Chondrocyte (in vitro differentiated cells): ENCODE measurements at regions not wholly inside any gene's neighbourhood (a gene's known extent, or its start where the extent isn't known, plus 50 kb on each side); places are given as distances from the start of the nearest gene placed in this dataset.

ENCODE experiments used
- DNase-seq: peaks from one replicate; pipeline ENCODE4 v3.0.0; 2021; ENCODE audit warnings: mixed read lengths, low spot score
- H3K27ac Mint-ChIP-seq: one replicate; pipeline ENCODE4 v1.8.0; 2021; ENCODE audit warnings: mild to moderate bottlenecking, moderate library complexity, mixed read lengths; ENCODE audit not compliant: unreplicated experiment
- H3K27me3 Mint-ChIP-seq: 2 replicates; pipeline ENCODE4 v1.8.0; 2021; ENCODE audit warnings: low read depth, mixed read lengths
- H3K36me3 Mint-ChIP-seq: 2 replicates; pipeline ENCODE4 v1.8.0; 2021; ENCODE audit warnings: low read depth, mixed read lengths
- H3K4me1 Mint-ChIP-seq: 2 replicates; pipeline ENCODE4 v1.8.0; 2021; ENCODE audit warnings: low read depth, mild to moderate bottlenecking, mixed read lengths
- H3K4me3 Mint-ChIP-seq: one replicate; pipeline ENCODE4 v1.8.0; 2021; ENCODE audit warnings: mild to moderate bottlenecking, moderate library complexity, mixed read lengths; ENCODE audit not compliant: unreplicated experiment
- H3K9me3 Mint-ChIP-seq: 2 replicates; pipeline ENCODE4 v1.8.0; 2021; ENCODE audit warnings: low read depth, mixed read lengths
- CTCF ChIP-seq: fragments of 200-600 bp; sonication (generic); IDR thresholded peaks from 2 replicates; pipeline ENCODE4 v1.5.0; 2021; ENCODE audit warnings: antibody characterized with exemption, mild to moderate bottlenecking, moderate library complexity

GRCh38 chr10:118449521-118449920, 107.4 kb upstream of the FAM204A start:
- TF ChIP-seq CTCF, result no peak
- Mint-ChIP-seq H3K4me3 (no peak overlapping the region), H3K27me3 (peaks cover 28% of the 10 kb centered on the region), H3K36me3 (peaks cover 4% of the 10 kb centered on the region), H3K9me3 (peaks cover 14% of the 10 kb centered on the region), H3K4me1 (no peaks in the 10 kb centered on the region), H3K27ac (no peak overlapping the region)
- DNase-seq, result no peak

GRCh38 chr10:118448744-118449143, 106.6 kb upstream of the FAM204A start:
- H3K4me1 Mint-ChIP-seq, result no peaks in the 10 kb centered on the region
- H3K27ac Mint-ChIP-seq, result no peak overlapping the region
- no peak for TF ChIP-seq CTCF
- H3K27me3 Mint-ChIP-seq, result peaks cover 28% of the 10 kb centered on the region
- H3K4me3 Mint-ChIP-seq, result no peak overlapping the region
- peaks cover 14% of the 10 kb centered on the region for H3K9me3 Mint-ChIP-seq
- no peak for DNase-seq
- H3K36me3 Mint-ChIP-seq, result peaks cover 4% of the 10 kb centered on the region

GRCh38 chr10:118447478-118448270, 105.5 kb upstream of the FAM204A start:
- Mint-ChIP-seq H3K9me3 (peaks cover 12% of the 10 kb centered on the region), H3K4me3 (no peak overlapping the region), H3K4me1 (no peaks in the 10 kb centered on the region), H3K27me3 (peaks cover 28% of the 10 kb centered on the region), H3K36me3 (peaks cover 4% of the 10 kb centered on the region), H3K27ac (no peak overlapping the region)
- no peak for DNase-seq
- no peak for TF ChIP-seq CTCF

GRCh38 chr10:118445535-118445934, 103.4 kb upstream of the FAM204A start:
- TF ChIP-seq CTCF, result no peak
- Mint-ChIP-seq H3K27ac (no peak overlapping the region), H3K36me3 (no peaks in the 10 kb centered on the region), H3K27me3 (peaks cover 19% of the 10 kb centered on the region), H3K4me3 (no peak overlapping the region), H3K4me1 (no peaks in the 10 kb centered on the region), H3K9me3 (no peaks in the 10 kb centered on the region)
- DNase-seq, result no peak

GRCh38 chr10:118444069-118444468, 101.9 kb upstream of the FAM204A start:
- Mint-ChIP-seq H3K27ac (no peak overlapping the region), H3K9me3 (no peaks in the 10 kb centered on the region), H3K27me3 (peaks cover 10% of the 10 kb centered on the region), H3K36me3 (no peaks in the 10 kb centered on the region), H3K4me3 (no peak overlapping the region), H3K4me1 (no peaks in the 10 kb centered on the region)
- no peak for DNase-seq
- TF ChIP-seq CTCF, result no peak
